Mucosa of descending colon (tissue), 3 donors: ENCODE measurements at regions not wholly inside any gene's neighbourhood (a gene's known extent, or its start where the extent isn't known, plus 50 kb on each side); places are given as distances from the start of the nearest gene placed in this dataset.
"Not testable (repeated sequence)": the region's sequence is repeated elsewhere in the genome, so short reads cannot be mapped to it uniquely, and the experiment has no call there.

Experiments
- ATAC-seq: fragments of 200-7000 bp; cut with Tn5 transposase; one replicate; pipeline ENCODE4 v1.9.1; 2020; ENCODE audit warnings: mild to moderate bottlenecking, moderate library complexity
- DNase-seq, 3 donors: peaks; one replicate each; pipeline ENCODE4 v3.0.0-alpha.2; 2020
- H3K36me3 ChIP-seq: fragments of 200-600 bp; one replicate; pipeline ENCODE4 v1.8.0; 2021; ENCODE audit warnings: low read depth, mild to moderate bottlenecking
- H3K4me1 ChIP-seq: fragments of 200-600 bp; one replicate; pipeline ENCODE4 v1.8.0; 2021; ENCODE audit warnings: low read depth, mild to moderate bottlenecking
- H3K4me3 ChIP-seq: fragments of 200-600 bp; one replicate; pipeline ENCODE4 v1.8.0; 2021; ENCODE audit warnings: mild to moderate bottlenecking
- H3K9me3 ChIP-seq: fragments of 200-600 bp; one replicate; pipeline ENCODE4 v1.8.0; 2021; ENCODE audit warnings: mild to moderate bottlenecking
- intact Hi-C, 2 donors: fragments of 100-400 bp; cut with DNase I in 1 of 2; cut with micrococcal nuclease in 1 of 2; formaldehyde crosslinking; loops; one replicate each; pipeline versions ENCODE4 v1.11.0 to v1.11.1; 2022; cut with DNase I, micrococcal nuclease
- TF ChIP-seq, protein P1 (sequence below): fragments of 200-600 bp; IDR thresholded peaks from one replicate; pipeline ENCODE4 v1.8.0; 2022; ENCODE audit warnings: antibody characterized with exemption, mild to moderate bottlenecking
- donor health status: DM: no; HTN: no; CAD: no; lungs with moderate emphysema.
- donor health status: DM: no; HTN: no; CAD: no.
- donor health status: DM: no; HTN: yes; CAD: no.

DNA sequence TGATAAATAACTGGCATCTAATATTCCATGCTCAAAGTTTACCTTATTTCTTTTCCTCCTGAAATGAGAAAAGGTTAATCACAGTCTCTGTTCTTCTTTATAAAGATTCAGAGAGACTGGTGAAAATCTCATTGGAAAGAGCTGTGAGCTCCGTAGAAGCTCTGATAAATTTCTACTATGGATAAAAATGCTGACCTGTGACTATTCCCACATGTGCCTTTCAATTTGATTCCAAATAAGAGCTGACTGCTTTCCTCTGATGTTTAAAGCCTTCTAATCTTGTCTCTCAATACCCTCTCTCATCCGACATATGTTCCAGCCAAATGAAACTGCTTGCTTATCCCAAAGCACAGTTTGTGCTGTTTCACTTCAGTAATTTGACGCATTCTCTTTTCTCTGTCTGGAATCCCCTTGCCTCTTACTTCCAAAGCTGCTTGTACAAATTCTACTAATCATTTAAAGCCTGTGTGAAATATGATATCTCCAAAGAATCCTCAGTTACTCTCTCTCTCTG lies 130.1 kb downstream of the RTP4 start:
- Histone ChIP-seq H3K4me3 (no peak overlapping the region), H3K9me3 (no peaks in the 10 kb centered on the region), H3K4me1 (no peaks in the 10 kb centered on the region), H3K36me3 (no peaks in the 10 kb centered on the region)
- no peak for ATAC-seq
- TF ChIP-seq, protein P1, sequence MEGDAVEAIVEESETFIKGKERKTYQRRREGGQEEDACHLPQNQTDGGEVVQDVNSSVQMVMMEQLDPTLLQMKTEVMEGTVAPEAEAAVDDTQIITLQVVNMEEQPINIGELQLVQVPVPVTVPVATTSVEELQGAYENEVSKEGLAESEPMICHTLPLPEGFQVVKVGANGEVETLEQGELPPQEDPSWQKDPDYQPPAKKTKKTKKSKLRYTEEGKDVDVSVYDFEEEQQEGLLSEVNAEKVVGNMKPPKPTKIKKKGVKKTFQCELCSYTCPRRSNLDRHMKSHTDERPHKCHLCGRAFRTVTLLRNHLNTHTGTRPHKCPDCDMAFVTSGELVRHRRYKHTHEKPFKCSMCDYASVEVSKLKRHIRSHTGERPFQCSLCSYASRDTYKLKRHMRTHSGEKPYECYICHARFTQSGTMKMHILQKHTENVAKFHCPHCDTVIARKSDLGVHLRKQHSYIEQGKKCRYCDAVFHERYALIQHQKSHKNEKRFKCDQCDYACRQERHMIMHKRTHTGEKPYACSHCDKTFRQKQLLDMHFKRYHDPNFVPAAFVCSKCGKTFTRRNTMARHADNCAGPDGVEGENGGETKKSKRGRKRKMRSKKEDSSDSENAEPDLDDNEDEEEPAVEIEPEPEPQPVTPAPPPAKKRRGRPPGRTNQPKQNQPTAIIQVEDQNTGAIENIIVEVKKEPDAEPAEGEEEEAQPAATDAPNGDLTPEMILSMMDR = no peak
- intact Hi-C loops = no loop called here
- no peak for DNase-seq

GRCh38 chr3:187497052-187497451 lies 128.9 kb downstream of the RTP4 start:
- H3K4me1 ChIP-seq = no peaks in the 10 kb centered on the region
- DNase-seq (no peak), ATAC-seq (no peak)
- TF ChIP-seq, protein P1 = no peak
- no peaks in the 10 kb centered on the region for H3K36me3 ChIP-seq
- H3K9me3 ChIP-seq = no peaks in the 10 kb centered on the region
- intact Hi-C loops = no loop called here
- no peak overlapping the region for H3K4me3 ChIP-seq

DNA sequence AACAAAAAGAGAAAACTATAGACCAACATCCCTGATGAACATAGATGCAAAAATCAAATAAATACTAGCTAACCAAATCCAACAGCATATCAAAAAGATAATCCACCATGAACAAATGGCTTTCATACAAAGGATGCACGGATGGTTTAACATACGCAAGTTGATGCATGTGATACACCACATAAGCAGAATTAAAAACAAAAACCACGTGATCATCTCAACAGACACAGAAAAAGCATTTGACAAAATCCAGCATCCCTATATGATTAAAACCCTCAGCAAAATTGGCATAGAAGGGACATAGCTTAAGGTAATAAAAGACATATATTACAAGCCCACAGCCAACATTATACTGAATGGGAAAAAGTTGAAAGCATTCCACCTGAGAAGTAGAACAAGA lies 125.9 kb downstream of the RTP4 start:
- H3K4me1 ChIP-seq, H3K9me3 ChIP-seq, H3K4me3 ChIP-seq, ATAC-seq, H3K36me3 ChIP-seq, intact Hi-C loops, DNase-seq: not testable (repeated sequence)

- no peaks in the 10 kb centered on the region for H3K9me3 ChIP-seq
- no peaks in the 10 kb centered on the region for H3K36me3 ChIP-seq
- intact Hi-C loops = no loop called here
- no peaks in the 10 kb centered on the region for H3K4me1 ChIP-seq
- no peak overlapping the region for H3K4me3 ChIP-seq
- DNase-seq = no peak
- TF ChIP-seq, protein P1 = no peak
- ATAC-seq = no peak
These were observed 123.2 kb downstream of the RTP4 start for GRCh38 chr3:187491371-187491770.

- intact Hi-C loops = no loop called here
These were observed 122.2 kb downstream of the RTP4 start for GRCh38 chr3:187490366-187490765.

GRCh38 chr3:187484547-187485295 lies 116.5 kb downstream of the RTP4 start:
- ATAC-seq (no peak), DNase-seq (no peak)
- intact Hi-C loops = no loop called here
- H3K4me1 ChIP-seq = no peaks in the 10 kb centered on the region
- no peaks in the 10 kb centered on the region for H3K9me3 ChIP-seq
- no peak overlapping the region for H3K4me3 ChIP-seq
- H3K36me3 ChIP-seq = no peaks in the 10 kb centered on the region
- TF ChIP-seq, protein P1 = no peak

More at GRCh38 chr3:187490366-187490765, 122.2 kb downstream of the RTP4 start:
- no peak for DNase-seq
- Histone ChIP-seq H3K4me3 (no peak overlapping the region), H3K36me3 (no peaks in the 10 kb centered on the region), H3K4me1 (no peaks in the 10 kb centered on the region), H3K9me3 (no peaks in the 10 kb centered on the region)
- TF ChIP-seq, protein P1 = no peak
- no peak for ATAC-seq
